ENCODE measurements at regions not wholly inside any gene's neighbourhood (a gene's known extent, or its start where the extent isn't known, plus 50 kb on each side); places are given as distances from the start of the nearest gene placed in this dataset.
A peak's percentile ranks its signal among the peaks of the same experiment; 100 is the strongest.
"Not testable (repeated sequence)": the region's sequence is repeated elsewhere in the genome, so short reads cannot be mapped to it uniquely, and the experiment has no call there.

DNA sequence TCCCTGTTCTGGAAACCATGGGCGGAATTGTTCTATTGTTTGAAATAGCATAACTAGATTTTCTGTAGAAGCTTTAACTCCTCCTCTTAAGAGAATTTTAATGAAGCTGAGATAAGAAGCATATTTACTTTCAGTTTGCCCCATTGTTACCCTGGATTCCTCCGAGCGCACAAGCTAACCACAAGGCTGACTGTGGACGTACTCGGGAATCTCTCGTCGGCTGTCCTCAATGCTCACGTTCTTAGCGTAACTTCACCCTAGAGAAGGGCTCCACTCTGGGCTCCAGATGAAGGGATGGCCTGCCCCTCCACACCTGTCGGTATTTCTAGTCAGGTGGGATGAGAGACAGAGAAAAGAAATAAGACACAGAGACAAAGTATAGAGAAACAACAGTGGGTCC is 76.7 kb upstream of the ZNF195 start:
- H3K79me2 ChIP-seq (ENCODE audit: control insufficient read depth, insufficient read depth, low read length); H3K4me2 ChIP-seq (ENCODE audit: control insufficient read depth, insufficient read depth); H3K4me1 ChIP-seq (ENCODE audit: control insufficient read depth, insufficient read depth, low read length); RAD21 ChIA-PET (ENCODE audit: unreplicated experiment); H4K20me1 ChIP-seq (ENCODE audit: control insufficient read depth, insufficient read depth); H3K9ac ChIP-seq (ENCODE audit: control insufficient read depth, insufficient read depth, low read length); H3K27ac ChIP-seq (ENCODE audit: control insufficient read depth, insufficient read depth); H3K9me3 ChIP-seq (replicated peaks; ENCODE audit: control insufficient read depth, insufficient read depth, low read length); DNase-seq (ENCODE audit: low read depth, low spot score); H3K4me3 ChIP-seq; SMC1A ChIA-PET (ENCODE audit: uncharacterized antibody, unreplicated experiment); ATAC-seq; in situ Hi-C loops (cut with MboI); BruUV-seq (replicated peaks); H3K27me3 ChIP-seq (replicated peaks in 1 of 2; ENCODE audit: control insufficient read depth in 2 of 2, insufficient read depth in 2 of 2, low read length in 1 of 2); H3K36me3 ChIP-seq (ENCODE audit: control insufficient read depth in 2 of 2, insufficient read depth in 2 of 2, low read length in 1 of 2); H2AFZ ChIP-seq (ENCODE audit: control insufficient read depth, low read depth, low read length); FAIRE-seq; POLR2A ChIA-PET: not testable (repeated sequence)
- CTCF ChIA-PET, result interaction anchor here (0.6 to 1.3 kb wide), 2 partner anchors 159 to 234 kb away, joined by 3 to 4 read pairs; no protein-coding TSS in a partner anchor
- WGBS (ENCODE audit: insufficient coverage, insufficient replicate concordance, low lambda C conversion rate, missing lambda C conversion rate), result 6% methylated on average over 10 of the region's 10 CpGs
- intact Hi-C loops (cut with micrococcal nuclease; ENCODE audit: unreplicated experiment), result loop anchor here (2.0 kb wide), 1 partner anchor 153 kb away; no protein-coding TSS in a partner anchor

DNA sequence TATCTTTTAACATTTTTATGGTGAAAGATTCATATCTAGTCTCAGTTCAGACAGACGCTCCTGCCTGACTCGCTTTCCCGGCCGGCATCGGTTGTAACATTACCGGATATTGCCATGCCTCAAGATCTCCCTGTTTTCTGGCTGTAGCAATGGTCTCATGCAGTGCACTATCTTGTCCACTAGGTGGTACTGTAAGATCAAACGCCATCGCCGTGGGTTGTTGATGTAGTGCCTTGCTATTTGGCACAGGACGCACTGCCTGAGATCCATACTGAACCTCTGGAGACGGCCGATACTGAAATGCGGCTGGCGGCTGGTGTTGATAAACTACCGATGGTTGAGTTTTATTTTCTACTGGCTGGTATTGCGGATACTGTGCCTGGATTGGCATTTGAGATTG is 75.9 kb upstream of the ZNF195 start:
- H3K9me3 ChIP-seq (replicated peaks; ENCODE audit: control insufficient read depth, insufficient read depth, low read length); ATAC-seq; DNase-seq (ENCODE audit: low read depth, low spot score); H3K4me2 ChIP-seq (ENCODE audit: control insufficient read depth, insufficient read depth); RAD21 ChIA-PET (ENCODE audit: unreplicated experiment); POLR2A ChIA-PET; H4K20me1 ChIP-seq (ENCODE audit: control insufficient read depth, insufficient read depth); H3K27me3 ChIP-seq (replicated peaks in 1 of 2; ENCODE audit: control insufficient read depth in 2 of 2, insufficient read depth in 2 of 2, low read length in 1 of 2); BruUV-seq (replicated peaks); H3K36me3 ChIP-seq (ENCODE audit: control insufficient read depth in 2 of 2, insufficient read depth in 2 of 2, low read length in 1 of 2); FAIRE-seq; in situ Hi-C loops (cut with MboI); H3K27ac ChIP-seq (ENCODE audit: control insufficient read depth, insufficient read depth); H3K4me1 ChIP-seq (ENCODE audit: control insufficient read depth, insufficient read depth, low read length); CTCF ChIA-PET; H3K9ac ChIP-seq (ENCODE audit: control insufficient read depth, insufficient read depth, low read length); H2AFZ ChIP-seq (ENCODE audit: control insufficient read depth, low read depth, low read length); H3K79me2 ChIP-seq (ENCODE audit: control insufficient read depth, insufficient read depth, low read length); H3K4me3 ChIP-seq; SMC1A ChIA-PET (ENCODE audit: uncharacterized antibody, unreplicated experiment): not testable (repeated sequence)
- 1% methylated on average over 16 of the region's 16 CpGs for WGBS (ENCODE audit: insufficient coverage, insufficient replicate concordance, low lambda C conversion rate, missing lambda C conversion rate)
- peak; percentile 38 for TF ChIP-seq RAD21 (IDR thresholded peaks at IDR 0.05; ENCODE audit: insufficient read depth, low read depth, low read length)
- peak; percentile 34 to 57 (median 52); a peak in 5 of 6 replicates for TF ChIP-seq CTCF (IDR thresholded peaks at IDR 0.05 in 2 of 3, conservative IDR thresholded peaks at IDR 0.05 in 1 of 3; ENCODE audit: control insufficient read depth in 2 of 3, extremely low read depth in 1 of 3, insufficient read depth in 1 of 3, low read depth in 3 of 3, low read length in 3 of 3)
- intact Hi-C loops (cut with micrococcal nuclease; ENCODE audit: unreplicated experiment), result loop anchor here (2.0 kb wide), 1 partner anchor 154 kb away; no protein-coding TSS in a partner anchor

- POLR2A ChIA-PET; ATAC-seq; BruUV-seq (replicated peaks); H3K27me3 ChIP-seq (replicated peaks in 1 of 2; ENCODE audit: control insufficient read depth in 2 of 2, insufficient read depth in 2 of 2, low read length in 1 of 2); H3K4me3 ChIP-seq; H3K36me3 ChIP-seq (ENCODE audit: control insufficient read depth in 2 of 2, insufficient read depth in 2 of 2, low read length in 1 of 2); FAIRE-seq; RAD21 ChIA-PET (ENCODE audit: unreplicated experiment); H4K20me1 ChIP-seq (ENCODE audit: control insufficient read depth, insufficient read depth); SMC1A ChIA-PET (ENCODE audit: uncharacterized antibody, unreplicated experiment); H3K27ac ChIP-seq (ENCODE audit: control insufficient read depth, insufficient read depth); H2AFZ ChIP-seq (ENCODE audit: control insufficient read depth, low read depth, low read length); DNase-seq (ENCODE audit: low read depth, low spot score); H3K9ac ChIP-seq (ENCODE audit: control insufficient read depth, insufficient read depth, low read length); H3K9me3 ChIP-seq (replicated peaks; ENCODE audit: control insufficient read depth, insufficient read depth, low read length); H3K4me2 ChIP-seq (ENCODE audit: control insufficient read depth, insufficient read depth); in situ Hi-C loops (cut with MboI); H3K4me1 ChIP-seq (ENCODE audit: control insufficient read depth, insufficient read depth, low read length); H3K79me2 ChIP-seq (ENCODE audit: control insufficient read depth, insufficient read depth, low read length): not testable (repeated sequence)
- CTCF ChIA-PET, result interaction anchor here (0.6 kb wide), 1 partner anchor 156 kb away, joined by 4 read pairs; no protein-coding TSS in a partner anchor
- 21% methylated on average over 9 of the region's 9 CpGs for WGBS (ENCODE audit: insufficient coverage, insufficient replicate concordance, low lambda C conversion rate, missing lambda C conversion rate)
- intact Hi-C loops (cut with micrococcal nuclease; ENCODE audit: unreplicated experiment), result loop anchor here (2.0 kb wide), 1 partner anchor 155 kb away; no protein-coding TSS in a partner anchor
These were observed 74.8 kb upstream of the ZNF195 start for GRCh38 chr11:3453596-3454256.
